ENCODE measurements at regions not wholly inside any gene's neighbourhood (a gene's known extent, or its start where the extent isn't known, plus 50 kb on each side); places are given as distances from the start of the nearest gene placed in this dataset.

GRCh38 chr2:37477921-37478320 is 133.5 kb downstream of the QPCT start:
- no peak overlapping the region for H2BK12ac ChIP-seq (ENCODE audit: low read depth, low read length)
- ChIA-PET POLR2A (ENCODE audit: partially characterized antibody) (no interaction called here), CTCF (ENCODE audit: partially characterized antibody) (interaction anchor here (1.7 kb wide), 1 partner anchor 400 kb away, joined by 5 read pairs; no protein-coding TSS in a partner anchor)
- DNase-seq (ENCODE audit: low read depth in 1 of 2, low spot score in 2 of 2) (no peak), FAIRE-seq (no peak)
- H3K79me1 ChIP-seq (ENCODE audit: low read depth, low read length) = no peaks in the 10 kb centered on the region
- no peak overlapping the region for H2BK20ac ChIP-seq (ENCODE audit: low read length)
- no peak overlapping the region for H2BK5ac ChIP-seq (ENCODE audit: low read depth, low read length)
- H3K27ac ChIP-seq (ENCODE audit: low read depth, low read length) = no peak overlapping the region
- H2AK5ac ChIP-seq (ENCODE audit: low read depth, low read length) = no peak overlapping the region
- H3K4me3 ChIP-seq (ENCODE audit: extremely low read depth in 1 of 4, insufficient read depth in 2 of 4, low read depth in 3 of 4, low read length in 4 of 4) = no peak overlapping the region
- no peaks in the 10 kb centered on the region for H3K79me2 ChIP-seq (ENCODE audit: control insufficient read depth in 1 of 2, insufficient read depth in 2 of 2, low read length in 2 of 2)
- H3K9me3 ChIP-seq (ENCODE audit: insufficient read depth in 2 of 2, low read depth in 1 of 2, low read length in 1 of 2) = peaks cover 13 to 14% of the 10 kb centered on the region in 2 experiments
- no peak overlapping the region for H4K5ac ChIP-seq (ENCODE audit: insufficient read length, low read depth, low read length)
- no peak overlapping the region for H3K4ac ChIP-seq (replicated peaks; ENCODE audit: insufficient read length, low read depth, low read length)
- no peaks in the 10 kb centered on the region for H4K20me1 ChIP-seq (replicated peaks in 1 of 2; ENCODE audit: control insufficient read depth in 1 of 2, insufficient read depth in 2 of 2, low read length in 2 of 2)
- no peak overlapping the region for H3K4me2 ChIP-seq (ENCODE audit: insufficient read depth in 1 of 2, low read depth in 2 of 2, low read length in 2 of 2)
- H3K4me1 ChIP-seq (replicated peaks in 1 of 4; ENCODE audit: control insufficient read depth in 3 of 4, insufficient read depth in 4 of 4, low read length in 3 of 4) = no peaks in the 10 kb centered on the region
- no peak overlapping the region for H2AFZ ChIP-seq (ENCODE audit: low read length)
- no peak overlapping the region for H2BK15ac ChIP-seq (ENCODE audit: low read length)
- H3K14ac ChIP-seq (ENCODE audit: insufficient read length) = no peak overlapping the region
- no peak overlapping the region for H3K18ac ChIP-seq (ENCODE audit: extremely low read depth, low read length)
- H3K23me2 ChIP-seq (ENCODE audit: low read depth, low read length) = no peaks in the 10 kb centered on the region
- H3K36me3 ChIP-seq (ENCODE audit: control insufficient read depth in 2 of 4, insufficient read depth in 4 of 4, low read length in 3 of 4) = no peaks in the 10 kb centered on the region
- H3K9ac ChIP-seq (replicated peaks in 1 of 4; ENCODE audit: extremely low read depth in 1 of 4, low read depth in 3 of 4, low read length in 3 of 4) = no peak overlapping the region
- H3K56ac ChIP-seq (replicated peaks; ENCODE audit: insufficient read length, low read depth, low read length) = no peak overlapping the region
- no peaks in the 10 kb centered on the region for H3K27me3 ChIP-seq (replicated peaks in 1 of 4; ENCODE audit: control insufficient read depth in 3 of 4, extremely low read depth in 1 of 4, insufficient read depth in 3 of 4, low read length in 3 of 4)
- no peak overlapping the region for H4K91ac ChIP-seq (replicated peaks; ENCODE audit: insufficient read length, low read length)
- H3K23ac ChIP-seq (ENCODE audit: insufficient read length) = no peak overlapping the region
- H4K8ac ChIP-seq (ENCODE audit: extremely low read depth, insufficient read depth, low read length) = no peak overlapping the region
- no peak overlapping the region for H2BK120ac ChIP-seq (replicated peaks; ENCODE audit: low read depth, low read length)
- TF ChIP-seq CTBP2 (IDR thresholded peaks at IDR 0.05; ENCODE audit: borderline replicate concordance, insufficient read depth, insufficient read length, low read length) = no peak
- no peak for TF ChIP-seq CREB1 (IDR thresholded peaks at IDR 0.05)
- TF ChIP-seq SIN3A (conservative IDR thresholded peaks at IDR 0.05 in 1 of 2, IDR thresholded peaks at IDR 0.05 in 1 of 2; ENCODE audit: low read depth in 1 of 2, low read length in 2 of 2) = no peak
- no peak for TF ChIP-seq ATF3 (IDR thresholded peaks at IDR 0.05; ENCODE audit: insufficient read depth, low read depth, low read length)
- TF ChIP-seq SP1 (IDR thresholded peaks at IDR 0.05; ENCODE audit: low read depth, low read length) = no peak
- no peak for TF ChIP-seq BCL11A (IDR thresholded peaks at IDR 0.05; ENCODE audit: low read depth in 2 of 2, low read length in 2 of 2)
- no peak for TF ChIP-seq MAX (IDR thresholded peaks at IDR 0.05)

Data from H1 (cell line).